ENCODE measurements at regions not wholly inside any gene's neighbourhood (a gene's known extent, or its start where the extent isn't known, plus 50 kb on each side); places are given as distances from the start of the nearest gene placed in this dataset.

GRCh38 chr10:43871545-43871944 lies 222.9 kb upstream of the ZNF32 start:
- no peak for TF ChIP-seq CTCF (IDR thresholded peaks at IDR 0.05; ENCODE audit: low read depth, low read length)
- no peak for TF ChIP-seq EZH2phosphoT487 (IDR thresholded peaks at IDR 0.05; ENCODE audit: low read depth)
